H1 (cell line): ENCODE measurements at regions not wholly inside any gene's neighbourhood (a gene's known extent, or its start where the extent isn't known, plus 50 kb on each side); places are given as distances from the start of the nearest gene placed in this dataset.

Source experiments
- CHD2 ChIP-seq: IDR thresholded peaks from 2 replicates; pipeline ENCODE4 v1.6.1; 2012; ENCODE audit warnings: low read length, improper control_type of control experiment
- CHD7 ChIP-seq: fragments of 300-600 bp; sonication (generic); IDR thresholded peaks from 2 replicates; pipeline ENCODE4 v1.7.1; 2012; ENCODE audit warnings: low read length, moderate library complexity, mild to moderate bottlenecking, inconsistent platforms; ENCODE audit not compliant: insufficient replicate concordance
- EP300 ChIP-seq, 2 experiments: IDR thresholded peaks; 1 replicate in 1 of 2; 2 replicates in 1 of 2; pipeline ENCODE4 v1.6.1; 2011 to 2012; ENCODE audit warnings: low read depth in 2 of 2, low read length in 2 of 2, mild to moderate bottlenecking in 2 of 2, borderline replicate concordance in 1 of 2, inconsistent platforms in 1 of 2, moderate library complexity in 1 of 2
- NRF1 ChIP-seq: IDR thresholded peaks from 2 replicates; pipeline ENCODE4 v1.6.1; 2011; ENCODE audit warnings: mild to moderate bottlenecking, low read depth, low read length, improper control_type of control experiment
- RBBP5 ChIP-seq: IDR thresholded peaks from 2 replicates; pipeline ENCODE4 v1.7.1; 2012; ENCODE audit warnings: low read depth, mild to moderate bottlenecking, inconsistent platforms, low read length, moderate library complexity, borderline replicate concordance

GRCh38 chrX:40402831-40403533 is 177.8 kb upstream of the ATP6AP2 start (continued):
- no peak for TF ChIP-seq CHD7
- TF ChIP-seq CHD2: no peak
- no peak for TF ChIP-seq RBBP5
- TF ChIP-seq EP300 (IDR thresholded peaks at IDR 0.05; ENCODE audit: borderline replicate concordance in 1 of 2, low read depth in 2 of 2, low read length in 2 of 2): no peak
- TF ChIP-seq NRF1: no peak
